Head of caudate nucleus (tissue), 42 donors: ENCODE measurements at regions not wholly inside any gene's neighbourhood (a gene's known extent, or its start where the extent isn't known, plus 50 kb on each side); places are given as distances from the start of the nearest gene placed in this dataset.

ENCODE experiments used
- DNase-seq, 42 donors: peaks; one replicate each; pipeline versions ENCODE4 v3.0.0 to v3.0.0-alpha.2; 2020 to 2021; ENCODE audit warnings: mixed read lengths in 7 of 42
- intact Hi-C: fragments of 100-400 bp; cut with DNase I; formaldehyde crosslinking; loops from one replicate; pipeline ENCODE4 v1.15.0; 2022

GRCh38 chr4:184312126-184312525 lies 94.5 kb upstream of the ENPP6 start:
- intact Hi-C loops, result no loop called here
- DNase-seq, result no peak

- DNase-seq, result peak in 9 of 42 donors; percentile 15 to 60 (median 31)
- intact Hi-C loops, result no loop called here
Observed at GRCh38 chr4:184310881-184311709, 93.4 kb upstream of the ENPP6 start.

GRCh38 chr4:184310171-184310567 lies 92.5 kb upstream of the ENPP6 start:
- peak in 1 of 42 donors; percentile 37 for DNase-seq
- intact Hi-C loops, result no loop called here

- peak in 34 of 42 donors; percentile 19 to 85 (median 62) for DNase-seq
- intact Hi-C loops, result no loop called here
Observed at GRCh38 chr4:184309241-184310170, 91.8 kb upstream of the ENPP6 start.

GRCh38 chr4:184306949-184307348 lies 89.3 kb upstream of the ENPP6 start:
- intact Hi-C loops, result no loop called here
- no peak for DNase-seq

- no peak for DNase-seq
- intact Hi-C loops, result no loop called here
Observed at GRCh38 chr4:184306470-184306869, 88.8 kb upstream of the ENPP6 start.

- intact Hi-C loops, result no loop called here
- DNase-seq, result no peak
Observed at GRCh38 chr4:184300816-184301215, 83.1 kb upstream of the ENPP6 start.

- peak in 1 of 42 donors; percentile 20 for DNase-seq
- intact Hi-C loops, result no loop called here
Observed at GRCh38 chr4:184298254-184298653, 80.6 kb upstream of the ENPP6 start.

- intact Hi-C loops, result no loop called here
- DNase-seq, result no peak
Observed at GRCh38 chr4:184295206-184295605, 77.5 kb upstream of the ENPP6 start.

- intact Hi-C loops, result no loop called here
Observed at GRCh38 chr4:184294606-184295133, 77.0 kb upstream of the ENPP6 start.

GRCh38 chr4:184293552-184293951 lies 75.9 kb upstream of the ENPP6 start:
- intact Hi-C loops, result no loop called here
- peak in 1 of 42 donors; percentile 7 for DNase-seq

More at GRCh38 chr4:184294606-184295133, 77.0 kb upstream of the ENPP6 start:
- no peak for DNase-seq

GRCh38 chr4:184292877-184293276 lies 75.2 kb upstream of the ENPP6 start:
- intact Hi-C loops, result no loop called here
- DNase-seq, result no peak

- intact Hi-C loops, result no loop called here
- no peak for DNase-seq
Observed at GRCh38 chr4:184292465-184292867, 74.8 kb upstream of the ENPP6 start.

- intact Hi-C loops, result no loop called here
- DNase-seq, result no peak
Observed at GRCh38 chr4:184289179-184289535, 71.5 kb upstream of the ENPP6 start.

- no peak for DNase-seq
- intact Hi-C loops, result no loop called here
Observed at GRCh38 chr4:184288451-184289178, 70.9 kb upstream of the ENPP6 start.

GRCh38 chr4:184287697-184288255 lies 70.1 kb upstream of the ENPP6 start:
- DNase-seq, result peak in 1 of 42 donors; percentile 50
- intact Hi-C loops, result no loop called here

- DNase-seq, result no peak
Observed at GRCh38 chr4:184286358-184286757, 68.7 kb upstream of the ENPP6 start.

GRCh38 chr4:184284742-184285141 lies 67.1 kb upstream of the ENPP6 start:
- no peak for DNase-seq
- intact Hi-C loops, result no loop called here

More at GRCh38 chr4:184286358-184286757, 68.7 kb upstream of the ENPP6 start:
- intact Hi-C loops, result no loop called here

- no peak for DNase-seq
- intact Hi-C loops, result no loop called here
Observed at GRCh38 chr4:184284336-184284690, 66.6 kb upstream of the ENPP6 start.
